GM21360 (cell line): ENCODE measurements at regions not wholly inside any gene's neighbourhood (a gene's known extent, or its start where the extent isn't known, plus 50 kb on each side); places are given as distances from the start of the nearest gene placed in this dataset.
"Not testable (repeated sequence)": the region's sequence is repeated elsewhere in the genome, so short reads cannot be mapped to it uniquely, and the experiment has no call there.

Experiments
- ATAC-seq: cut with Tn5 transposase; IDR thresholded peaks from one replicate; pipeline ENCODE4 v1.9.1; 2021; ENCODE audit warnings: mild to moderate bottlenecking, moderate library complexity; ENCODE audit not compliant: unreplicated experiment

DNA sequence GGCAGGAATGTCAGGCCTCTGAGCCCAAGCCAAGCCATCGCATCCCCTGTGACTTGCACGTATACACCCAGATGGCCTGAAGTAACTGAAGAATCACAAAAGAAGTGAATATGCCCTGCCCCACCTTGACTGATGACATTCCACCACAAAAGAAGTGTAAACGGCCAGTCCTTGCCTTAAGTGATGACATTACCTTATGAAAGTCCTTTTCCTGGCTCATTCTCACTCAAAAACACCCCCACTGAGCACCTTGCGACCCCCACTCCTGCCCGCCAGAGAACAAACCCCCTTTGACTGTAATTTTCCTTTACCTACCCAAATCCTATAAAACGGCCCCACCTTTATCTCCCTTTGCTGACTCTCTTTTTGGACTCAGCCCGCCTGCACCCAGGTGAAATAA, 185.8 kb upstream of the MEIS1 start:
- ATAC-seq = not testable (repeated sequence)

DNA sequence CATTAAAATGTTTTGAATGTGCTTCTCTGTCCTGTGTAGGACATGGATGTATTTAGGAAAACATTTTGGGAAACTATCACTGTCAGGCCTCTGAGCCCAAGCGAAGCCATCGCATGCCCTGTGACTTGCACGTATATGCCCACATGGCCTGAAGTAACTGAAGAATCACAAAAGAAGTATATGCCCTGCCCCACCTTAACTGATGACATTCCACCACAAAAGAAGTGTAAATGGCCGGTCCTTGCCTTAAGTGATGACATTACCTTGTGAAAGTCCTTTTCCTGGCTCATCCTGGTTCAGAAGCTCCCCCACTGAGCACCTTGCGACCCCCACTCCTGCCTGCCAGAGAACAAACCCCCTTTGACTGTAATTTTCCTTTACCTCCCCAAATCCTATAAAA, 191.1 kb upstream of the MEIS1 start:
- not testable (repeated sequence) for ATAC-seq

DNA sequence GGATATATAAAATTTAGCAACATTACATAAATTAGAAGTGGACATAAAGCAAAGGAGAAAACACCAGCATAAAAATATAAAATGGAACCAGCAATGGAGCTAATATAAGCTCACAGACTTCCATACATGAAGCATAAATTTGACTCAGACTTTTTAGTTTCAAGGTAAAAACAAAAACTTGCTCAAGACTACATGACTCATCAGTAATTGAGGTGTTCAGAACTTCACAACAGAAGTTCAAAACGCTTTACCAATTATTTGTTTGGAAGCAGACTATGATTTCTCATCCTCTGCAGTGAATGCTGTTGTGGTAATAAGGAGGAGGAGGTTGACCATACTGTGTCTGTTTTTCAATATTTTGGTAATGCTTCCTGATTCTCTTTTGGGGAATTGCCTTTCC, 192.0 kb upstream of the MEIS1 start:
- not testable (repeated sequence) for ATAC-seq

DNA sequence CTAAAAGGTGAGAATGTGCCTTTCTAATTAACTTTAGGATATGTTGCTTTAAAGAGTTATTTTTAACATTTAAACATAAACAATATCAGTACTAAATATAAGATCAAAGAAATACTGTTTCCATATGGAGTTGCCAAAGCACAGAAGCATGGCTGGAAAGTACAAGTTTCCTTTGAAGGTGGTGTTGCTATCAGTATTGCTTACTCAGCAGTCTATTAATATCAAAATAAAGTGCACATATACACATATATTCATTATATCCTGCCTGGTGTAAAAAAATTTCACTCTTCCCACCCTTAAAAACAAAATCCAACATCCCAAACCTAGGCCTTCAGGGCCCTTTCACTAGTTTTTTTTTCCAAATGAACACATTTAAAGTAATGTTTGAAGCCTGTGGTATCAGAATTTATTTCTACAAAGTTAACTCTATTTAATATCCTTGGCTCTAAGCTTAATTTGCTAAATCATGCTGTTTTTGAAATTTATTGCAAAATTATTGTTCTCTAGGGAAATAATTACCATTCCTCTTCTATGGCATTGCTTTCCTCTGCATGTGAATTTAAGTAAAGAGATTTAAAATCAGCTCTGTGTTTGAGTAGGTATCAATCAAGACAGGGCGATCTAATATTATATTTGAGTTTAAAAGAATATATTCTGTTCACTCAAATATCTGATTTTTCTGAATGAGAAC, 192.7 kb upstream of the MEIS1 start:
- no peak for ATAC-seq

DNA sequence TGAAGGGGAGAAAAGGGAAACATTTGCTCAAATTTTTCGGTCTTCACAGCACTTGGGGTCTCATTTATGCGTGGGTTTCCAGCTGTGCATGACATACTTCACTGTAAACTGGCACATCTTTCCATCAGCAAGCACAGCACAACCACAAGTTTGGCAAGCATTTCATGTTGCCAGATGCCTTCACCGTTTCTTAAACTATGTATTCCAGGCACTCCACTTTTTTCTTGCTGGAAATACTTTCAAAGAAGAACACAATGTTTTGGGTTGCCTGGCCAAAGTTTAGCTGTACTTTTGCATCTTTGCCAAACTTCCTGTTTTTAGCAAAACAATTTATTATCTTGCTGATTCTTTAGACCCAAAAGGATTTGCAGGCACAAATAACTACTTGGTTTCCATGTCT, 194.6 kb upstream of the MEIS1 start:
- ATAC-seq = no peak

DNA sequence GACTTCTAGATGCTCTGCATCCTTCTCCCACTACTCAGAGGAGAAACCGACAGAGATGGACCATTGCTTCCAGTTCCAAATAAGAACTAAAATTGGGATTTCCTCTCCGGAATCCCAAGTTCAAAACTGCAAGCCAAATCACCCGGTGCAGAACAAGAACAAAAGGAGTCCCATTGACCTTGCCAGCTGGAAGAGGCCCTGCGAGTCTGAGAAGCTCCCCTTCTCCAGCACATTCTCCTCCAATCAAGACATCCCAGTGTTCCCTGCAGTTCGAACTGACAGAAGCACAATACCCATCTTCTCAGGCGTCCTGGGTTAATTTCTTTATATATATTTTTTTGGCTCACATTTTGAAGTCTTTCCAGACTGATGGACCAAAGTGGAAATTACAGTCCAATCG, 195.3 kb upstream of the MEIS1 start:
- ATAC-seq = no peak

DNA sequence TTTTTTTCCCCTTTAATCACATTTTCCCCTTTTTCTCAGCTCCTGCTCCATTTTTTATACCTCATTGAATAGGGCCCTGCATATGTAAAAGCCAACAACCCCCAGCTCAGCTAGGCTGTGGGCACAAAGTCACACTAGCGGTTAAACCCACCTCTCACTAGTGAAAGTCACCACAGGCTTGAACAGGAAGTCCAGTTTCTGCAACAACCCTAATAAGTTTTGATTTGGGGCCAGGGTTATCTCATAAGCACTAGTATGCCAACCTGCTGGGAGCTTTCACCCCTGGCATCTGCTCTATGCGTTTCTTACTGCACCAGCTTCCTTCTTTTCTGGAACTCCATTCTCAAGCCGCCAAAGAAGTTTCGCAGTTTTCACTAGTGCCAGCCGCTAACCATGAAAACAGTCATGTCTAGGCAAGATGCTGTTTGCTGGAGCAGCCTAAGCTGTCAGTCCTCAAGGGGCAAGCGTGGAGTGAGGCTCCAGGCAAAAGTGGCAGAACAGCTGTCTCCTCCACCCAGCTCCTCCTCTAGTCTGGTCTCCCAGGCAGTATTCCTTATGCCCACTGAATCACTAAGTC, 197.0 kb upstream of the MEIS1 start:
- ATAC-seq = no peak

DNA sequence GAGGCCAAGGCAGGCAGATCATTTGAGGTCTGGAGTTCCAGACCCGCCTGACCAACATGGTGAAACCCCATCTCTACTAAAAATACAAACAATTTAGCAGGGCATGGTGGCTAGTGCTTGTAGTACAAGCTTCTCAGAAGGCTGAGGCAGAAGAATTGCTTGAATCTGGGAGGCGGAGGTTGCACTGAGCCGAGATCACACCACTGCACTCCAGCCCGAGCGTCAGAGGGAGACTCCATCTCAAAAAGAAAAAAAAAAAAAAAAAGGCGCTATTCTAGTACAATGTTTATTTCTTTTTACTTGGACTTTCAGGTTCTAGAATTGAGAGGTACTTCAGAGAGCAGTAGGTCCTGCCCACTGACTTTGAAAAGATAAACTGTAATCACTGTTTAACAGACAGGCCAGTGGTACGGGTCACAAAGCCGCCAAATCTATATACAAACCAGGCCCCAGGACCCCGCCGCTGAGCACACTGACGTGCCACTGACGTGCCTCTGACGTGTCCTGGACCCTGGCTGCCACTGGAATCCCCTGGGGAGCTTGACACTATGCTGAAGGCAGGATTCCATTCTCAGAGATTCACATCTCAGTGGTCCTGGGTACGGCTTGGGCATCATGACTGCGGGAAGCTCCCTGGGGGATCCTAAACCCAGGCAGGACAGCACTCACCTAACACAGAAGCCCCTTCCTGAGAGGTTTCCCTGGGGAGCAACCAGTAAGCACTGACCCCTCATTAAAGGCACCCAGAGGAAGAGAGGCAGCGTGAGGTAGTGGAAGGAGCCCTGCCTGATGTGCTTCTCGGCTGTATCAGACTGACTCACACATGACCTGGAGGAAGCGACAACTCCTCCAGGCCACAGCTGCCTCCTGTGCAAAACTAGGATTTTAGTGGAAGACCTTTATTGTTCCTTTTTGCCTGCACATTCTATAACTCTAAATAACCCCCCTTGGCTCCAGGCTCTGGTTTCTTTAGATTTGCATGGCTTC, 197.8 kb upstream of the MEIS1 start:
- no peak for ATAC-seq

DNA sequence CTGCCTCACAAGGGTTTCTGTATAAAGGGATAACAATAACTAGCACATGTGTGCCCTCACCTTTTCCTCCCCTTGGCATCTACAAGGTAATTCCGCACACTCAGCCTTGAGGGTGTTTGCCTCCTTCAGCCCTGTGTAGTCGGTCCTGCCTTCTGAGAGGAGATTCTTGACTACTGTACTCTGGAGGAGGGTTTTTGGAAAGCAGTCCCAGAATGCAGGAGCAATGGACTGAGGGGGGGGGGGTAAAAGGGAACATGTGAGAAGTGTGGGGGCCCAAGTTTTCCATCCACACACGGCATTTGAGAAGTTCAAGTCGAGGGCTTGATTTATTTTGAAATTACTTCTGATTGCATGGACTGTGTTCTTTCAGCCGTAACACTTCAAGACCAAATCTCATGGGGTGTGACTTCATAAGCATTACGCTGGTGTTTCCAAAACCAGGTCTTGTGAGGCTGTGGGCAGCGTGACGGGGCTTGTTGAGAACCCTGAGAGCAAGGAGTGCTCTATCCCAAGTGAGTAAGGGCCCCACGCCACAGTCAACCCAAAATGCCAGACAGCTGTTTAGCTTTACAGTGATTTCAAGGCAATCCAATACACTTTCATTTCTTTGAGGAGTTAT, 198.7 kb upstream of the MEIS1 start:
- ATAC-seq = no peak

DNA sequence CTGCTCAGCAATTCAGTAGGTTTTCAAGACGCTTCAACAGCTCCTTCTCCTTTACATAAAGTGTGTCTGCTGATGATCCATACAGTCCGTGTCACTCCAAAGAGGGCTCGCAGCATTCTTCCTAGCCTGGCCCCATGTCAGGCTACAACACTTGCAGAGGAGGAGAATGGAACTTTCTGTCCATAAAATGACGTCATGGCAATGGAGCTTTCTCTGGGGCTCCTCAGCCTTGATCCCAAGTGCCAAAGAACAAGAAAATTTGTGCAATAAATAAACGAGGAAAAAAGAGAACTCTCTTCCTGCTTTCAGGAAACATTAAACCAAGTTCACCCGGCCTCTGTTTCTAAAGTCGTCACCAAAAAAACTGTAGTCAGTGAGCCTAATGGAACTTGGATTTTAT, 199.5 kb upstream of the MEIS1 start:
- no peak for ATAC-seq

DNA sequence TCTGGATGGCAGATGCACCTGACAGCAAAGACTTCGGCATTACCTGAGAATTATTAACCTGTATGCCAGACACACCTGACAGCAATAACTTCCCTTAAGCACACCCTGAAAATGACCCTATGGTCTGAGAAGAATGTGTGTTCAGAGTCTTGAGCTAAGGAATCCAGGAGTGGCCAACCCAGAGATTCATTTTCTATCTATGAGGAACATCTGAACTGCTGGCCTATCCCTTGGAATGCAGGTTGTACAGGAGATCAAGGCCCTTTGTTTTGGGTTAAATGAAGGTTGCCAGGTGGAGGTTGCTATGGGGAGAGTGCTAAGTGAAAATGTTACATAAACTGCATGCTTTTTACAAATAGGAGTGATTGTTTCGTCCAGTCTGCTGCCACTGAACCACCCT, 200.9 kb upstream of the MEIS1 start:
- no peak for ATAC-seq

DNA sequence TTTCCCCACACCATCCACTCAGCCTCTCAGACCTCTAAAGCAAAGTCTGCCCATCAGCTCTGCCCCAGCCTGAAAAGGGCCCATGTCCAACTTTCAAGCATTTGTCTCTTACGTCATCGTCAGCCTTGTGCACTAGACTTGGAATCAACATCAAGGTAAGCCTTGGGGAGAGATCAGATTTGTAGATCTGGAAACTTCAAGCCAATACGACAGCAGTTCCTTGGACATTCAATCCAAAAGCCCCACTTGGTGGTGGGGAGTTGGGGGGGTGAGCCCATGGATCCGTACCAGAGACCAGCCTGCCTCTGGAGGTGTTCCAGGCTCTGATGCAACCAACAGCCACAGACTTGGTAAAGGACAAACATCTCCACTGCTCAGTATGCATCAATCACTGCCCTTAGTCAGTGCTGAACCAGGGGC, 206.8 kb upstream of the MEIS1 start:
- ATAC-seq = no peak

DNA sequence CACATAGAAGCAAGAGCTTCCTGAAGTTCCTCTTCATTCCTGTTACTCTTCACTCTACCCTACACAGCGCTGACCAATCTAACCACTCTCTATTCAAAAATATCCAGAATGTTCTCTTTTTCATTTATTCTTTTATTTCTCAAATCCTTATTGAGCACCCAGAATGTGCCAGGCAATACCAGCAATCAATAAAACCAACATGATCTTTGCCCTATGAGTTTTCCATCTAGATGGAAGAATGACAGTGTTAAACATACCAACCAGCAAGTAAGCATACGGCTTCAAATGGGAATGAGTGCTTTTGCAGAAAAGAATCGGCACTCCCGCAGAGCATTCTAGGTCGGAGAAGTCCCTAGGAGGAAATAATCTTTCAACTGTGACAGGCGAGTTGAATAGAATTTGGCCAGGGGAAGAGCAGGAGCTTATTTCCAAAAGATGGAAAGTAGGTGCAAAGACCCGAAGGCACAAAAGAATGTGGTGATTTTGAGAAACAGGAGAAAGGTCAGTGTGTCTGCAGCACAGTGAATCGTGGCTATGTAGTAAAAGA, 217.8 kb upstream of the MEIS1 start:
- ATAC-seq = no peak

DNA sequence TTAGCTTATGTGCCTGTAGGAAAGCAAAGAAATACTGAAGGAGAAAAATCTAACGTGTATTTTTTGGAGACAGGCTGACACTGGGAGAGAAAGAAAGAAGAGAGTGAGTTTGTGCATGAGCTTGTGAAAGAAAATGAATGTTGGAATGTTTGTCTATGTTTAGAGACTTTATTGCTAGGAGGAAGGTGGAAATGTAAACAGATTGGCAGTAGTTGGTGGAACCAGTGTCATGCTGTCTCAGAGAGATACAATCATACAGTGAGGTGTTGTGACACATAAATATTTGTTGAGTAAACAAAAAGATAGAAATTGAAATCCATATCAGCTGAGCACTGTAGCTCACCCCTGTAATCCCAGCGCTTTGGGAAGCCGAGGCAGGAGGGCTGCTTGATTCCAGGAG, 222.2 kb upstream of the MEIS1 start:
- ATAC-seq = no peak

DNA sequence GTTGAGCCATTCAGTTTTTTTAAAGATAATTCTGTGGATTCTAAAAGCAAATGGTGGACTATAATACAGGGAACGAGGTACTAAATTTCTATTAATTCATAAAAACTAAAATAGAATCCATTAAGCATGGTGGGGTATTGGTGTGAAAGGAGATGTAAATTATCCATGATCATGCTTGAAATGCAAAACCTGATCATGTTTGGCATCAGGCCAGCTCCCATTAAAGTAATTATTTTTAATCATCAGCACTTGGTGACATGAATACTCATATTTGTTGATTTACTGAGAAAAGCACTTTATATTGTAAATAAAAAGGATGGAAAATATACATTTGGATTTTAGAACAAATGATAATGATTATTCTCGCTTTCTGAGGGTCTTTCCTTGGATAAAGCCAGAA, 232.3 kb upstream of the MEIS1 start:
- ATAC-seq = no peak

DNA sequence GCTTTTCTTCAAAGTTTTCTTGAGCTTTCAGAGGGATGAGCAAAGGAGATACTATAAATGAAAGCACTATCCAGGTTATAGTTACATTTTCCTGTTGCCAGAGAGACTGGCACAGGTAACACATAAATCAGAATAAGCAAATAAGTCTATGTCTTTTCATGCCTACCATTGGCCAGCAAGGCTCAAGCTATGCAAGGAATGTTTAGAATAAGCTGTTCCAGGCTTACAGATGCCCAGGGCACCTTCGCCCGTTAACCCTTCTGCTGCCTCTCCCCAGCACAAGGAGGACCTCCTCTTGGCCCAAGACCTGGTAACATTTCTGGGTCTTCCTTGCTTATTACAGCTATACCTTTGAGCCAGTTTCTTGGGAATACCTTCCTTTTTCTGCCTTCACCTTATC, 233.7 kb upstream of the MEIS1 start:
- ATAC-seq = no peak

DNA sequence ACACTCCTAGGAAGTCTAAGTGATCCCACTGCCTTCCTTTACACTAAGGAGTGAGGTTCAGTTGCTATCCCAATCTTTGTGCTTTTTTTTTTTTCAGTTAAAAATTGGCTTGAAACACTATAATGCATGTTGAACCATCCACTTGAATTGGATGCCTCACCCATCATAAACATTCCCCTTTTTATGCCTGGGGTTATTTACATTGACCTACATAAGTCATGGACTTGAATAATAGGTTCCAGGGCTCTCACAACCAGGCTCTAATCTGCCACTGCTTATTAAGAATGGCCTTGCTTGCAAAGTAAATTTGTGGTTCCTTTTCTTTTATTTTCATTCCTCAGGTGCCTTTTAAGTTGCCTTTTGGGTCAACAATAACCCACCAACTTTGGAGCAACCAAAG, 236.1 kb upstream of the MEIS1 start:
- ATAC-seq = no peak

DNA sequence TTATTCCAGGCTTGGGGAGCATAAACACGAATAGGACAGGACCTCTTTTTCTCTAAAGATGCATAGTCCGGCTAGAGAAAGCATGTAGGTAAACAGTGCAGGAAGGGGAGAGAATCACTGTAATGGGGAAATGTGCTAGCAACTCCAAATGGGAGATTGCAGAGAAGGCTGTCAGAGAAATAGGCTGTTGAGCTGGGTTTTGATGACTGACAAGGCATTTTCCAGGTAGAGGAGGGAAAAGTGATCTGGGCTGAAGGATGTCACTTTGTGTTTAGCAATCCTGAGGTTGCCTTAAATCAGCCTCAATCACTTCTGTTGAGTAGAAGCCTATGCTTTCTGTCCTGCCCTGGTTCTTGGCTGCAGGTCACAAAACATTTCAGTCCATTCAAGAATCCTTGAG, 242.0 kb upstream of the MEIS1 start:
- ATAC-seq = no peak

DNA sequence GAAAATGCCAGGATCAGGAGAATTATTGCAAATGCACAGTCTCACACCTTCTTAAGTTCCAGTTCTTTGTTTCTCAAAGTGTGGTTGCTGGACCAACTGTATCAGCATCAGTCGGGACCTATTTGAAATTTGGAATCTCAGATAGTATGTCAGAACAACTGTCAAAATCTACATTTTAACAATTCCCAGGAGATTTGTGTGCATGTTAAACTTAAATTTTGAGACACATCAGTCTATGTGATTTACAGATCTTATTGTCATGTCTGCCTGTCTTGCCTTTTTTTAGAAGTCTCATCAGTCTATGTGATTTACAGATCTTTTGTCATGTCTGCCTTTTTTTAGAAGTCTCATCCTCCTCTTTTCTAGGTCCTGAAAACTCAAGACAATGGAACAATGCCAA, 243.6 kb upstream of the MEIS1 start:
- no peak for ATAC-seq

DNA sequence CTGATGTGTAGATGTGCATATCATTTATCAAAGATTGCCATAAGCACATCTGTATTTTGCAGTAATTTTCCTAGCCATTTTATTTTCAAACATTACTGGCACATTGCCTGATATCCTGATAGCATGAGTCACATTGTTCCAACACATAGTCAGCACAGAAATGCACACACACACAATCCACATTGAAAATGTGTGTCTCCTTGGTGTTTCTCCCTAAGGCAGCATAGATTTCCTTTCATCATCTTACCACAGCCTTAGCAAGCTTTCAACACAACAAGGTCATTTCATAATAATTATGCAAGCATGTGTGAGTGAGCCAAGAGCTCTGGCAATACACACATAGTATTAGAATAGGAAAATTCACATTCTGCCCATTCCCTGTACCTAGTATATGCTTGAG, 245.4 kb upstream of the MEIS1 start:
- no peak for ATAC-seq

DNA sequence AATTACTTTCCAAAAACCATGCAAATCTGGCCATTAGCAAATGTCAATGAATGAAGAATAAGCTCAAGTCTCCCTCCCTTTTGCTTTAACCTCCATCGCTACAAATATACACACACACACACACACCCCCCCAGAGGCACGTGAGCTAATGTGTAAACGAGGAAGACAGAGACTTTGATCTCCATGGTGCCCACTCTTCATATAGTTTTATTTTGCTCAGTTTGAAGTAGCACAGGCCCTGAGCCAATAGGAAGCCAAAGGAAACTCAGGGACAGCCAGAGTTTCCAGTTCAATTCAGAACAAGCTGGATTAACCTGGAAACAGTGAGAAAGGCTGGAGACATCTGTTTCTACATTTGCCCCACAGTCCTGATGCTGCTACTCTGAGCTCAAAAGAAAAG, 248.4 kb upstream of the MEIS1 start:
- ATAC-seq = no peak
